ENCODE measurements at regions not wholly inside any gene's neighbourhood (a gene's known extent, or its start where the extent isn't known, plus 50 kb on each side); places are given as distances from the start of the nearest gene placed in this dataset.

DNA sequence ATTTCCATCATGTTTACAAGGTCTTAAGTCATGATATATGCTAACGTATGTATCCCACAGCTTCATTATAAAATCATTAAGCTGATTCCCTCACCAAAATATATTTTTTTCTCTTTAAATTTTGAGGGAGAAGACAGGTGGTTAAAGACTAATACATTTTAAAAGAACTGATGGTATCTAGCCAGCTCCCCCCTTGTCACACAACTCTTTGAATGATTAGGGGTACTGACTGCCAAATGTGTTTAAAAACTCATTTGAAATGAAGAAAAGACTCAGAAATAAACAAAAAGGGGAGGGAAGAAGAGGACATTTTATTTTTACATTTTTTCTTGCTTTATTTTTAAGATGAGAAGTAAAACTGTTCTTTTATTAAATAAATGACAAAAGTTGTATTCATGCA lies 805.3 kb downstream of the SATB2 start:
- TF ChIP-seq, protein P1, sequence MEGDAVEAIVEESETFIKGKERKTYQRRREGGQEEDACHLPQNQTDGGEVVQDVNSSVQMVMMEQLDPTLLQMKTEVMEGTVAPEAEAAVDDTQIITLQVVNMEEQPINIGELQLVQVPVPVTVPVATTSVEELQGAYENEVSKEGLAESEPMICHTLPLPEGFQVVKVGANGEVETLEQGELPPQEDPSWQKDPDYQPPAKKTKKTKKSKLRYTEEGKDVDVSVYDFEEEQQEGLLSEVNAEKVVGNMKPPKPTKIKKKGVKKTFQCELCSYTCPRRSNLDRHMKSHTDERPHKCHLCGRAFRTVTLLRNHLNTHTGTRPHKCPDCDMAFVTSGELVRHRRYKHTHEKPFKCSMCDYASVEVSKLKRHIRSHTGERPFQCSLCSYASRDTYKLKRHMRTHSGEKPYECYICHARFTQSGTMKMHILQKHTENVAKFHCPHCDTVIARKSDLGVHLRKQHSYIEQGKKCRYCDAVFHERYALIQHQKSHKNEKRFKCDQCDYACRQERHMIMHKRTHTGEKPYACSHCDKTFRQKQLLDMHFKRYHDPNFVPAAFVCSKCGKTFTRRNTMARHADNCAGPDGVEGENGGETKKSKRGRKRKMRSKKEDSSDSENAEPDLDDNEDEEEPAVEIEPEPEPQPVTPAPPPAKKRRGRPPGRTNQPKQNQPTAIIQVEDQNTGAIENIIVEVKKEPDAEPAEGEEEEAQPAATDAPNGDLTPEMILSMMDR (IDR thresholded peaks at IDR 0.05; ENCODE audit: low read depth, low read length, missing input control): no peak
- TF ChIP-seq, protein P2, sequence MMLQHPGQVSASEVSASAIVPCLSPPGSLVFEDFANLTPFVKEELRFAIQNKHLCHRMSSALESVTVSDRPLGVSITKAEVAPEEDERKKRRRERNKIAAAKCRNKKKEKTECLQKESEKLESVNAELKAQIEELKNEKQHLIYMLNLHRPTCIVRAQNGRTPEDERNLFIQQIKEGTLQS (IDR thresholded peaks at IDR 0.05): no peak

All from liver (tissue), 3 donors.